GM12874 (cell line): ENCODE measurements at regions not wholly inside any gene's neighbourhood (a gene's known extent, or its start where the extent isn't known, plus 50 kb on each side); places are given as distances from the start of the nearest gene placed in this dataset.

Source experiments
- TF ChIP-seq, protein P1 (sequence below): IDR thresholded peaks from 2 replicates; pipeline ENCODE4 v1.5.1; 2011; ENCODE audit warnings: low read depth, mild to moderate bottlenecking, control low read depth, low read length, moderate library complexity; ENCODE audit not compliant: insufficient read depth

DNA sequence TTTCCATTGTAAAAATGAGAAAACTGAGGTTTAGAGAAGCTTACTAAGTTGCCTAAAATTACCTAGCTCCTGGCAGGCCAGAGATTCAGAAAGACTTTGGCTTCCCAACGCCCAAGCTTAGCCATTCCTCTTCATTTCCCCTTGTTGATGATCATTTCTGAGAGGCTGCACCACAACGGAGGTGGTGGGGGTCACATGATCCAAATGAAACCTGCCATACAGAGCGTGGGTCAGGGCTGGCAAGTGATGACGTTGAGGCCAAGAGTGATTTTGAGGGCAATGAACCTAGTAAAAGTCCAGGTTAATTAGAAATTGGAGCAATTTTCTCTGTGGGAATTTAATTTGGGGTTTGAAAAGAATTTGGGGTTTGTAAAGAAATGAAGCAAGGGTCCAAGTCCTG lies 109.9 kb downstream of the TMEM182 start:
- TF ChIP-seq, protein P1, sequence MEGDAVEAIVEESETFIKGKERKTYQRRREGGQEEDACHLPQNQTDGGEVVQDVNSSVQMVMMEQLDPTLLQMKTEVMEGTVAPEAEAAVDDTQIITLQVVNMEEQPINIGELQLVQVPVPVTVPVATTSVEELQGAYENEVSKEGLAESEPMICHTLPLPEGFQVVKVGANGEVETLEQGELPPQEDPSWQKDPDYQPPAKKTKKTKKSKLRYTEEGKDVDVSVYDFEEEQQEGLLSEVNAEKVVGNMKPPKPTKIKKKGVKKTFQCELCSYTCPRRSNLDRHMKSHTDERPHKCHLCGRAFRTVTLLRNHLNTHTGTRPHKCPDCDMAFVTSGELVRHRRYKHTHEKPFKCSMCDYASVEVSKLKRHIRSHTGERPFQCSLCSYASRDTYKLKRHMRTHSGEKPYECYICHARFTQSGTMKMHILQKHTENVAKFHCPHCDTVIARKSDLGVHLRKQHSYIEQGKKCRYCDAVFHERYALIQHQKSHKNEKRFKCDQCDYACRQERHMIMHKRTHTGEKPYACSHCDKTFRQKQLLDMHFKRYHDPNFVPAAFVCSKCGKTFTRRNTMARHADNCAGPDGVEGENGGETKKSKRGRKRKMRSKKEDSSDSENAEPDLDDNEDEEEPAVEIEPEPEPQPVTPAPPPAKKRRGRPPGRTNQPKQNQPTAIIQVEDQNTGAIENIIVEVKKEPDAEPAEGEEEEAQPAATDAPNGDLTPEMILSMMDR: no peak

DNA sequence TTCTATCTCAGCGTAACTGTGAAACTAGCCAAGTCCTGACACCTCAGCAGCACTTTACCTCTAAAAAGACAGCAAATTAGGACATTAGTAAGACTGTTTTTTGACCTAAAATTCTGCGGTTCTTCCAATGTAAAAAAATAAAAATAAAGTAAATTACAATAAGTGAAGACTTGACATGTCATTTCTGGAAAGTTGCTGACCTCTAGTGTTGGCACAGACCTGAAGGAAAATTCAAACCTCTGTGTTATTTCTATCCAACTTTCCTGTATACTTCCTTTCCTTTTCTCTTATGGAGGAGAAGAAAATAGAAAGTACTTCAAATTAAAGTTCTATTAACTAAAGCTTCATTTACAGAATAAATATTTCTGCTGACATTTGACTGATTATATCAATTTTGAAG lies 110.6 kb downstream of the TMEM182 start:
- TF ChIP-seq, protein P1: no peak

DNA sequence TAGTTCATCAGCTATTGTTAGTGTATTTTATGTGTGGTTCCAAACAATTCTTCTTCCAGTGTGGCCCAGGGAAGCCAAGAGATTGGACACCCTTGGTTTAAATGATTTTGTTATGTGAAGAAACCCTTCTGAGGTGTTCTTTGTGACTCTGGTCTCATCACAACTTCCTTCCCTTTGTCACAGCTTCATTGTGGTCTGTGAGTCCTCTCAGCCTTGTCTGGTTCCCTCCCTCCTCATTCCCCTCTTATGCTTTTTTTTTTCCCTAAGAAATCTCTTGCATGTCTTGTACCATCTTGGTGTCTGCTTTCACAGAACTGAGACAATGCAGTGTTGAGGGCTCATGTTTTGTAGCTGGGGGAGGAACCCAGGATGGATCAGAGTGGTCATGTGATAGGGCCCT lies 118.9 kb downstream of the TMEM182 start:
- TF ChIP-seq, protein P1: no peak

DNA sequence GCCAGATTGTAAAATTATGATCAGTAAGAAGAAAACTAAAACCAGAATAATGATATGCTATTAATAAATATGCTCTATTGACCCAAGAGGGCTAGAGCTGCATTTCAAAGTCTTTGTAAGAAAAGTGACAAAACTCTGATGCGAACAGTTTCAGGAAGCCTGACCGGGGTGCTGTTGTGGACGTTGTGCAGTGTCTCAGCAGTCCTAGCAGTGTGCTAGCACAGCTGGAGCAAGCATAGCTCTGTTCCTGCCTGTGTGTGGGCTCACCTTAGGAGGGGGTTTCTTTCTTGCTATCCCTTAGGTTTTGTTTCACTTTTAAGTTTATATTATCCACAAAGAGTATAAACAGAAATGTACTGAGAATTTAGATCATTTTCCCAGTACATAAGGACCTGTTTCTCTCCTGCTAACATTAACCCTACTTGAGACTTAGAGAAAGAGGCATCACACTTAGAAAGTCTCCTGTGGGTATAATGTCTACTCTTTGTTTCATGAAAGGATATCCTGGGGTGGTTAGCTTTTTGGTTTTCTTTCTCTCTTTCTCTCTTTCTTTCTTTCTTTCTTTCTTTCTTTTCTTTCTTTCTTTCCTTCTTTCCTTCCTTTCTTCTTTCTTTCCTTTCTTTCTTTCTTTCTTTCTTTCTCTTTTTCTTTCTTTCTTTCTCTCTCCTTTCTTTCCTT lies 124.5 kb downstream of the TMEM182 start:
- TF ChIP-seq, protein P1: no peak

DNA sequence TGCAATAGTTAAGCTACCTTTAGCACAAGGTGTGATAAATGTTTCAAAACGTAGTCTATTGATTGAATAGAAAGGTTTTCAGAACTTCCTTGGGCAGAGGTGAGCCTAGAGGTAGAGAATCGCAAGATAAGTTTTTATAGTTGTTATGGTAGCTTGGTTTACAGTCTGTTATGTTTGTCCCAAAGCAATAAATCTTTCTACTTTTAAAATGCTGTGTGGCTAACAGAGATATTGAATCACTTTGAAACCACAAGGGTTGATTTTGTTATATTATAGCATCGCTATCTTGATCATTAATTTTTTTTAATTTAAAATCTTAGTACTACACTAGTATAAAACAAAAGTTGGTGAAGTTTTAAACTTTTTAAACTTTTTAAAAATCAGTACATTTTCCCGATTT lies 126.7 kb downstream of the TMEM182 start:
- TF ChIP-seq, protein P1: no peak

DNA sequence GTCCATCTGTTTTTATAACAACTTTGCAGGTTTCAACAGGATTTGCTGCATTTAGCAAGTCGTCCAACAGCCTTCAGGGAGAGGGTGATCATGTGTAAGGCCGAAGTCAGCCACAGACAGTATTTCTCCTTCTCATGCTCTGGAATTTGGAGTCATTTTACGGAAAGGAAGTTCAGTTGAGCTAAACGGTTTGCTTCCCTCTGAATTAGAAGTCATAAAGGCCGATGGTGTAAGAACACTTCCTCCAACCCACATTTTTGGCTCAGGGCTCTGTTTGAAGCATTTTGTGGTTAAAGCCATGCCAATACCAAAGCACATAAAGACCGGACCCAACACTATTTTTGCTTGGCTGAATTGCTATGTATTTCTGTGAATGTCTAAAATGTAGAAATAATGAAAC lies 129.5 kb downstream of the TMEM182 start:
- TF ChIP-seq, protein P1: no peak

DNA sequence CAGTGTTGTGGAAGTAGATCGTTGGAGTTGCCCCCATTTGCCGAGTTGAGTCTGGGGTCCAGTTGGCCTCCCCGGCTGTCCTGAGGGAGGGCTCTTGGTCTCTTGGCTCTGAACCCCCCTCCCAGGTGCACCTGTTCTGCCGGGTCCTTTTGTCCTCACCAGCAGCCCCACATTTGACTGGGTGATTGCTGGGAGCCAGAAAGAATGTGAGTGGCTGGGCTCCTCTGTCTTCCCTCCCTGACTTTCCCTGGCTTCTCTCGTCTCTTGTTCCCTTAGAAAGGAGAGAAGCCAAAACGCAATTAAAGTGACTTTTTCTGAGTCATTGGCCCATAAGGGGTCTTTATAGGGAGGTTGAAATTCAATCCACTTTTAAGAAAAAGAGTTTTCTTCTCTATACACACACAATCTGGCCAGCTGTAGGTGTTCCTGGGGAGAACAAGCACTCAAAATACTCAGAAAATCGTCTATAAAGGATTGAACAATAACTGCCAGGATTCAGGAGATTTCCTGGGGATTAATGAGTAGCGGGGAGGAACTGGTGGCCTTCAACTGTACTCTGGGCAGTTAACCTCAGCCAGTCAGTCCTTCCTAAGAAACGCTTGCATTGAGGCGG lies 131.0 kb downstream of the TMEM182 start:
- TF ChIP-seq, protein P1: no peak
